ENCODE measurements at regions not wholly inside any gene's neighbourhood (a gene's known extent, or its start where the extent isn't known, plus 50 kb on each side); places are given as distances from the start of the nearest gene placed in this dataset.

DNA sequence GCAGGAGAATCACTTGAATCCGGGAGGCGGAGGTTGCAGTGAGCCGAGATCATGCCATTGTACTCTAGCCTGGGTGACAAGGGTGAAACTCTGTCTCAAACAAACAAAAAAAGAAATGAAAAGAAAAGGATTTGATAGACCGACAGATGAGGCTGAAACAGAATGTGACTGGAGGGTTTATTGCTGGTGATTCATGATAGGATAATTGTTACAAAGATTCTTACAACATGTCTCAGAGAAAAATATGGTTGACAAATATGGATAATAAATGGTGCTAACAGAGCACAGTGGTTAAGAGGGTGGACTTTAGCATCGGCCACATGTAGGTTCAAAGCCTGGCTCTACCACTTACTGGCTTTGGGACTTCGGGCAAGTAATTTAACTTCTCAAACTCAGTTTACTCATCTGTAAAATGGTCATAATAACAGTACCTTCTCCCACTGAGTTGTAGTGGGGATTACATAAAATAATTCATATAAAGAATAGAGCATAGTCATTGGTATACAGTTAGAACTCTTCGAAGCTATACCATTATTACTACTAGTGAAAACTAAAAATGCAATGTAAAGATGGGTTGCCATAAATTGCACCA is 131.9 kb downstream of the MAP3K7 start:
- TF ChIP-seq, protein P1, sequence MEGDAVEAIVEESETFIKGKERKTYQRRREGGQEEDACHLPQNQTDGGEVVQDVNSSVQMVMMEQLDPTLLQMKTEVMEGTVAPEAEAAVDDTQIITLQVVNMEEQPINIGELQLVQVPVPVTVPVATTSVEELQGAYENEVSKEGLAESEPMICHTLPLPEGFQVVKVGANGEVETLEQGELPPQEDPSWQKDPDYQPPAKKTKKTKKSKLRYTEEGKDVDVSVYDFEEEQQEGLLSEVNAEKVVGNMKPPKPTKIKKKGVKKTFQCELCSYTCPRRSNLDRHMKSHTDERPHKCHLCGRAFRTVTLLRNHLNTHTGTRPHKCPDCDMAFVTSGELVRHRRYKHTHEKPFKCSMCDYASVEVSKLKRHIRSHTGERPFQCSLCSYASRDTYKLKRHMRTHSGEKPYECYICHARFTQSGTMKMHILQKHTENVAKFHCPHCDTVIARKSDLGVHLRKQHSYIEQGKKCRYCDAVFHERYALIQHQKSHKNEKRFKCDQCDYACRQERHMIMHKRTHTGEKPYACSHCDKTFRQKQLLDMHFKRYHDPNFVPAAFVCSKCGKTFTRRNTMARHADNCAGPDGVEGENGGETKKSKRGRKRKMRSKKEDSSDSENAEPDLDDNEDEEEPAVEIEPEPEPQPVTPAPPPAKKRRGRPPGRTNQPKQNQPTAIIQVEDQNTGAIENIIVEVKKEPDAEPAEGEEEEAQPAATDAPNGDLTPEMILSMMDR (conservative IDR thresholded peaks at IDR 0.05 in 1 of 2, IDR thresholded peaks at IDR 0.05 in 1 of 2; ENCODE audit: extremely low read depth in 1 of 2, insufficient read depth in 1 of 2, low read depth in 1 of 2, low read length in 2 of 2), result no peak
- no peak for TF ChIP-seq EZH2 (IDR thresholded peaks at IDR 0.05; ENCODE audit: borderline replicate concordance, low read length)

Data from mammary epithelial cell (primary cell).